Prostate gland (tissue), 2 donors: ENCODE measurements at regions not wholly inside any gene's neighbourhood (a gene's known extent, or its start where the extent isn't known, plus 50 kb on each side); places are given as distances from the start of the nearest gene placed in this dataset.

Experiments
- DNase-seq: peaks from one replicate; pipeline ENCODE4 v3.0.0-alpha.2; 2019; ENCODE audit warnings: low spot score
- H3K27ac ChIP-seq, 2 donors: fragments of 200-600 bp; sonication (generic); 2 replicates each; pipeline ENCODE4 v1.5.1; 2017 to 2019
- H3K27me3 ChIP-seq: fragments of 200-600 bp; sonication (generic); replicated peaks from 2 replicates; pipeline ENCODE4 v1.5.1; 2019; ENCODE audit not compliant: insufficient read depth
- H3K36me3 ChIP-seq, 2 donors: fragments of 200-600 bp; sonication (generic); 1 replicate in 1 of 2; 2 replicates in 1 of 2; pipeline versions ENCODE4 v1.5.1 to v1.8.1; 2017 to 2019
- H3K4me1 ChIP-seq: fragments of 200-600 bp; sonication (generic); replicated peaks from 2 replicates; pipeline ENCODE4 v1.5.1; 2019
- H3K4me3 ChIP-seq, 2 donors: fragments of 200-600 bp; sonication (generic); 2 replicates each; pipeline ENCODE4 v1.5.1; 2017 to 2019
- H3K9me3 ChIP-seq: fragments of 200-600 bp; sonication (generic); 2 replicates; pipeline ENCODE4 v1.5.1; 2017
- POLR2A ChIP-seq: fragments of 450-650 bp; IDR thresholded peaks from one replicate; pipeline ENCODE4 v1.6.1; 2016; ENCODE audit warnings: antibody characterized with exemption, mild to moderate bottlenecking
- POLR2AphosphoS5 ChIP-seq: sonication (generic); formaldehyde crosslinking; IDR thresholded peaks from one replicate; pipeline ENCODE4 v1.6.1; 2017; ENCODE audit warnings: antibody characterized with exemption
- whole genome bisulfite sequencing: methylation state at CpG from one replicate; pipeline ENCODE4 v1.1.5; 2018; 5-methylcytosine and 5-hydroxymethylcytosine counted together
- intact Hi-C: fragments of 100-400 bp; cut with DNase I; formaldehyde crosslinking; loops from one replicate; pipeline ENCODE4 v1.14.2; 2022
- TF ChIP-seq, protein P1 (sequence below), 4 experiments: fragments of 200-600 bp in 2 of 4; fragments of 450-650 bp in 2 of 4; sonication (generic) in 2 of 4; IDR thresholded peaks; 1 replicate in 3 of 4; 2 replicates in 1 of 4; pipeline ENCODE4 v1.5.1; 2016 to 2019; ENCODE audit warnings: antibody characterized with exemption in 4 of 4, mild to moderate bottlenecking in 2 of 4, moderate library complexity in 2 of 4

DNA sequence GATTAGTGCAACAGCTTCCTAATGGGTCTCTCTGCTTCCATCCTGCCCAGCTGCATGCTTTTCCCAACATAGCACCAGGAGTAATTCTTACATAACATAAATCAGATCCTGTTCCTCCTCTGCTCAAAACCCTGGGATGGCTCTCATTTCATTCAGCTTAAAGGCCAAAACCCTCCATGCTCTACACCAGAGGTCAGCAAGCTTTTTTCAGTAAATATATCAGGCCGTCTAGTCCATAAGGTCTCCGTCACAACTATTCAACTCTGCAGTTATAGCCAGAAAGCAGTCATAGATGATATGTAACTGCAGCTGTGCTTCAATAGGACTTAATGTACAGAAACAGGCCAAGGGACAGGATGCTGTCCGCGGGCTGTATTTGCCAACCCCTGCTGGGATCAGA lies 202.8 kb upstream of the UBE2E2 start:
- no peaks in the 10 kb centered on the region for H3K27me3 ChIP-seq
- no peak for TF ChIP-seq POLR2AphosphoS5
- TF ChIP-seq, protein P1, sequence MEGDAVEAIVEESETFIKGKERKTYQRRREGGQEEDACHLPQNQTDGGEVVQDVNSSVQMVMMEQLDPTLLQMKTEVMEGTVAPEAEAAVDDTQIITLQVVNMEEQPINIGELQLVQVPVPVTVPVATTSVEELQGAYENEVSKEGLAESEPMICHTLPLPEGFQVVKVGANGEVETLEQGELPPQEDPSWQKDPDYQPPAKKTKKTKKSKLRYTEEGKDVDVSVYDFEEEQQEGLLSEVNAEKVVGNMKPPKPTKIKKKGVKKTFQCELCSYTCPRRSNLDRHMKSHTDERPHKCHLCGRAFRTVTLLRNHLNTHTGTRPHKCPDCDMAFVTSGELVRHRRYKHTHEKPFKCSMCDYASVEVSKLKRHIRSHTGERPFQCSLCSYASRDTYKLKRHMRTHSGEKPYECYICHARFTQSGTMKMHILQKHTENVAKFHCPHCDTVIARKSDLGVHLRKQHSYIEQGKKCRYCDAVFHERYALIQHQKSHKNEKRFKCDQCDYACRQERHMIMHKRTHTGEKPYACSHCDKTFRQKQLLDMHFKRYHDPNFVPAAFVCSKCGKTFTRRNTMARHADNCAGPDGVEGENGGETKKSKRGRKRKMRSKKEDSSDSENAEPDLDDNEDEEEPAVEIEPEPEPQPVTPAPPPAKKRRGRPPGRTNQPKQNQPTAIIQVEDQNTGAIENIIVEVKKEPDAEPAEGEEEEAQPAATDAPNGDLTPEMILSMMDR (IDR thresholded peaks at IDR 0.05), result no peak
- no peak for TF ChIP-seq POLR2A
- no peaks in the 10 kb centered on the region for H3K9me3 ChIP-seq
- intact Hi-C loops, result no loop called here
- H3K4me1 ChIP-seq, result peaks cover 3% of the 10 kb centered on the region
- 83% methylated on average over 4 of the region's 4 CpGs for WGBS
- no peaks in the 10 kb centered on the region for H3K36me3 ChIP-seq
- no peak for DNase-seq
- H3K4me3 ChIP-seq, result no peak overlapping the region
- no peak overlapping the region for H3K27ac ChIP-seq

DNA sequence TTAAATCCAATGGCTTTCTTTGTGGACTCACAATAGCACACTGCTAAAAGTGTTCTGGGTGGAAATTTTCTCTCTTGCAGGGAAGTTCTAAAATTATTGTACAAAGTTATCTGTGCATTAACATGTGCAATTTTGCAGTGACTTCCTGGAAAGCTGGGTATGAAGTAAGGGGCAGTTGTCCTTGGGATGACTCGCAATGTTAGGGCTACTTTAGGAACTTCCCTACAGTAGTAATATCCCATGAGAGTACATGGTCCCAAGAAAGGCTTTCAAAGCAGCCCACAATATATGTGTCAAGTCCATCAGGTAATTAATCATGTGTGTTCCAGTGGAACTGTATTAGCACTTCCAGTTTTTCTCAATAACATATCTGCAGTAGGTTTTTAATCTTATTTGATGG lies 201.0 kb upstream of the UBE2E2 start:
- WGBS, result 76% methylated on average over 1 of the region's 1 CpG
- Histone ChIP-seq H3K9me3 (no peaks in the 10 kb centered on the region), H3K27me3 (no peaks in the 10 kb centered on the region), H3K4me1 (peaks cover 3% of the 10 kb centered on the region), H3K27ac (no peak overlapping the region), H3K4me3 (no peak overlapping the region), H3K36me3 (no peaks in the 10 kb centered on the region)
- intact Hi-C loops, result no loop called here
- DNase-seq, result no peak
- no peak for TF ChIP-seq POLR2A
- no peak for TF ChIP-seq POLR2AphosphoS5
- TF ChIP-seq, protein P1 (IDR thresholded peaks at IDR 0.05), result no peak

DNA sequence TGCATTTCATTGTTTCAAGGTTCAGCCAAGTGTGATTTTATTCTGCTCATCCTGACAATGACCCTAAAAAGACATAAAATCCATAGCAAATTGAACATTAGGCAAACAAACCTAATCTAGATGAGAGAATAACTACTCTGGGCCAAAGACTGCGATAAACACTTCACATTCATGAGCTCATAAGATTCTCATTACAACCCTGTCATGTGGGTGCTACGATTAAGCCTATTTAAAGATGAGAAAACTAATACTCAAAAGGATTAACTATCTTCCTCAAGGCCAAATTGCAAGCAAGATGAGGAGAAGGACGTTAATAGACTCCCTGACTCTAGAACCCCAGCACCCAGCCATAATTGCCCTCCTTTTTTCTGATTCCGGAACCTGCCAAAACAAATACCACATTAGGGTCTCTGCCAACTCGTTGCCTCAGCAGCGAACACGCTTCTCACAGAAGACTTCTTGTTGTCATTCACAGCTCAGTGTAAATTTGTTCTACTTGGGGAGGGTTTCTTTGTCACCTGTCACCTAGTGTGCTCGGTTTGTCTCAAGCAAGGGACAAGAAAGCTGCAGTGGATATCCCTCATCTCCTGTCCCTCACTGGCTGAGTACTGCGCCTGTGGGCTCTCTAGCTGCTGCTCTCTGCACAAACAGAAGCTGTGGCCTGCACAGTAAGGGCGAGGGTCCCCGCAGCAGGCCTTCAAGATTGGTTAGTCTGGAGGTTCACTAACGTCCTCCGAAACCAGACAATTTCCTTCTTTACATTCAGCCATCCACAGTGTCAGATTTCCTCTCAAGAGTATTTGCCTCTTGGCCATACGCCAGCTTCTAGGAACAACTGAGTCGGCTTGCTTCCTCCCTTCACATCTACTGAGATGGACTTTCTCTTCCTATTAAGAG lies 200.0 kb upstream of the UBE2E2 start:
- 35% methylated on average over 15 of the region's 15 CpGs for WGBS
- no peak overlapping the region for H3K4me3 ChIP-seq
- peak; percentile 23 for DNase-seq

DNA sequence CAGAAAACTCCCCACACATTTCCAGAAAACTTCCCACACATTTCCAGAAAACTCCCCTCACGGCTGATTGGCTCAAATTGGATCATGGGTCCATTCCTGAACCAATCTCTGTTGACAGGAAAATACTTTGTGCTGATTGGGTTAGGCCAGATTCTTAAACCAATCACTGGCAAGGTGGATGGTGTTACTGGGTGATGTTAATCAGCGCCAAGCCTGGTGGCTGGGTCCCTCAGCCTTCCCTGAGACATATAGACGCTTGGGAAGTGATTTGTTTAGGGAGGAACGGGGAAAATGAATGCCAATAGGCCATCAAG lies 199.4 kb upstream of the UBE2E2 start:
- H3K27me3 ChIP-seq, result no peaks in the 10 kb centered on the region
- 94% methylated on average over 4 of the region's 4 CpGs for WGBS
- no peaks in the 10 kb centered on the region for H3K36me3 ChIP-seq
- no peak overlapping the region for H3K4me3 ChIP-seq
- H3K4me1 ChIP-seq, result peaks cover 3% of the 10 kb centered on the region
- H3K9me3 ChIP-seq, result no peaks in the 10 kb centered on the region
- DNase-seq, result no peak
- intact Hi-C loops, result no loop called here
- no peak for TF ChIP-seq POLR2A
- TF ChIP-seq, protein P1 (IDR thresholded peaks at IDR 0.05), result no peak
- no peak for TF ChIP-seq POLR2AphosphoS5
- no peak overlapping the region for H3K27ac ChIP-seq

More for the DNA sequence above, 200.0 kb upstream of the UBE2E2 start:
- intact Hi-C loops, result no loop called here
- H3K27me3 ChIP-seq, result no peaks in the 10 kb centered on the region
- no peaks in the 10 kb centered on the region for H3K9me3 ChIP-seq
- H3K4me1 ChIP-seq, result peaks cover 3% of the 10 kb centered on the region
- no peaks in the 10 kb centered on the region for H3K36me3 ChIP-seq
- peak; percentile 5 for TF ChIP-seq POLR2AphosphoS5
- TF ChIP-seq, protein P1 (IDR thresholded peaks at IDR 0.05), result no peak
- TF ChIP-seq POLR2A, result no peak
- no peak overlapping the region for H3K27ac ChIP-seq

DNA sequence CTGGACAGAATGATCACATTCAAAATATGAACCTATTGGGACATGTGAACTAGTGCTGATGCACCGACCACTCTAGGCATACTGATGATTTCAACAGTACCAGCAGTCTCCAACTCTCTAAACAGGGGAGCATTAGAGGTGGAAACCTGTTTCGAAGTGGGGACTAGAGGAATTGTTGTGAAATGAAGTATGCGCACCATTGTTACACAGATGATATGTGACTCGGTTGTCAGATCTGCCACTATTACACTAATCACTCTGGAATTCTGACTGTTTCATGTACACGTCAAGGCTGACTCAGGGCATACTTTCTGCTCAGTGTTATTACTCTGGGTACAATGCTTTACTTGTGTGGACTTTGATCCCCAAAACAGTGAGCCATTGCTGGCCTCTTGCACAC lies 198.2 kb upstream of the UBE2E2 start:
- TF ChIP-seq, protein P1 (IDR thresholded peaks at IDR 0.05), result no peak
- no peak for TF ChIP-seq POLR2AphosphoS5
- TF ChIP-seq POLR2A, result no peak

More for the DNA sequence above, 198.2 kb upstream of the UBE2E2 start:
- no peaks in the 10 kb centered on the region for H3K27me3 ChIP-seq
- 90% methylated on average over 5 of the region's 5 CpGs for WGBS
- intact Hi-C loops, result no loop called here
- no peak for DNase-seq
- H3K27ac ChIP-seq, result no peak overlapping the region
- H3K9me3 ChIP-seq, result no peaks in the 10 kb centered on the region
- peaks cover 3% of the 10 kb centered on the region for H3K4me1 ChIP-seq
- H3K4me3 ChIP-seq, result no peak overlapping the region
- H3K36me3 ChIP-seq, result no peaks in the 10 kb centered on the region
